ENCODE measurements at regions not wholly inside any gene's neighbourhood (a gene's known extent, or its start where the extent isn't known, plus 50 kb on each side); places are given as distances from the start of the nearest gene placed in this dataset.

DNA sequence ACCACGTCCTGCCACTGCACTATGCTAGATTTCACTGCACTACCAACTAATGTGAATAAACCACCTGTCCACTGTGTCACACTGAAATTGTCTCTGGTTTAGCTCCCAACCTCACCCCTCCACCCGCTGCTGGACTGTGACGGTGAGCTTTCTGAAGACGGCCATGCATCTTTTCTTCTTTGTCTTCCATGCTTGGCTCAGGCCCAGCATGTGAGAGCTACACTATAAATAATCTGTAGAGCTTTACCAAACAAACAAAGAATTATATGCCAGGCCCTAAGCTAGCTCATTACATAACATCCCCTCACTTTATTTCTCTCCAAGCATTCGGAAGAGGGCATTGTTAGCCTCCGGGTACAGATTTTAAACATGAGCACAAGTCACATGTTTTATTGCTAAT, 633.2 kb downstream of the TNS3 start:
- WGBS, 4 donors: 85 to 92% (median 88%) methylated on average over 6 of the region's 6 CpGs
- intact Hi-C loops (cut with DNase I): no loop called here
- Histone ChIP-seq H3K27me3 (no peaks in the 10 kb centered on the region), H3K4me1 (replicated peaks in 1 of 2) (peaks cover 0 to 3% of the 10 kb centered on the region in 2 donors), H3K4me3 (no peak overlapping the region), H3K9me3 (replicated peaks in 1 of 3) (no peaks in the 10 kb centered on the region), H3K36me3 (replicated peaks in 1 of 2) (no peaks in the 10 kb centered on the region), H3K27ac (no peak overlapping the region)
- TF ChIP-seq, protein P1, sequence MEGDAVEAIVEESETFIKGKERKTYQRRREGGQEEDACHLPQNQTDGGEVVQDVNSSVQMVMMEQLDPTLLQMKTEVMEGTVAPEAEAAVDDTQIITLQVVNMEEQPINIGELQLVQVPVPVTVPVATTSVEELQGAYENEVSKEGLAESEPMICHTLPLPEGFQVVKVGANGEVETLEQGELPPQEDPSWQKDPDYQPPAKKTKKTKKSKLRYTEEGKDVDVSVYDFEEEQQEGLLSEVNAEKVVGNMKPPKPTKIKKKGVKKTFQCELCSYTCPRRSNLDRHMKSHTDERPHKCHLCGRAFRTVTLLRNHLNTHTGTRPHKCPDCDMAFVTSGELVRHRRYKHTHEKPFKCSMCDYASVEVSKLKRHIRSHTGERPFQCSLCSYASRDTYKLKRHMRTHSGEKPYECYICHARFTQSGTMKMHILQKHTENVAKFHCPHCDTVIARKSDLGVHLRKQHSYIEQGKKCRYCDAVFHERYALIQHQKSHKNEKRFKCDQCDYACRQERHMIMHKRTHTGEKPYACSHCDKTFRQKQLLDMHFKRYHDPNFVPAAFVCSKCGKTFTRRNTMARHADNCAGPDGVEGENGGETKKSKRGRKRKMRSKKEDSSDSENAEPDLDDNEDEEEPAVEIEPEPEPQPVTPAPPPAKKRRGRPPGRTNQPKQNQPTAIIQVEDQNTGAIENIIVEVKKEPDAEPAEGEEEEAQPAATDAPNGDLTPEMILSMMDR (IDR thresholded peaks at IDR 0.05): no peak
- no peak for TF ChIP-seq POLR2A (IDR thresholded peaks at IDR 0.05)
- DNase-seq: no peak

DNA sequence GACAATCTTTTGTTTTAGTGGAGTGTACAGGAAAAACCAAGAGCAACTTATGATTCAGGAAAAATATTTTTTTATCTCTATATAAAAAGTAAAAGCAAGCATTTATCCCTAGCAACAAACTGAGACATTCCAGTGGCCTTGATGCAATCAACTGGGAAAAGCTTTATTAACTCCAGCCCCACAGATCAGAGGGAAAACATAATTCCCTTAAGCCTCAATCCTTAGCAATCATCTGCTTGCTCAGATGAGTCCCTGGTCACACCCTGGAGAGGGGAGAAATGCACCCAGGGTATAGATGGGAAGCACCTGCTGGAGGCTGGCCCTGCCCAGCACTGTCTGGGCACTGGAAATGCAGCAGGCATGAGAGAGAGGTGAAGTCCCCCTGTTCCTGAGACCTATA, 636.6 kb downstream of the TNS3 start:
- Histone ChIP-seq H3K9me3 (replicated peaks in 1 of 3) (no peaks in the 10 kb centered on the region), H3K4me1 (replicated peaks in 1 of 2) (no peaks in the 10 kb centered on the region), H3K27ac (no peak overlapping the region), H3K36me3 (replicated peaks in 1 of 2) (no peaks in the 10 kb centered on the region), H3K4me3 (no peak overlapping the region), H3K27me3 (no peaks in the 10 kb centered on the region)
- TF ChIP-seq, protein P1 (IDR thresholded peaks at IDR 0.05): no peak
- TF ChIP-seq POLR2A (IDR thresholded peaks at IDR 0.05): no peak
- no peak for DNase-seq
- intact Hi-C loops (cut with DNase I): no loop called here

- DNase-seq: no peak
- H3K36me3 ChIP-seq (replicated peaks in 1 of 2): no peaks in the 10 kb centered on the region
- no peaks in the 10 kb centered on the region for H3K4me1 ChIP-seq (replicated peaks in 1 of 2)
- H3K27ac ChIP-seq: no peak overlapping the region
- intact Hi-C loops (cut with DNase I): no loop called here
- no peaks in the 10 kb centered on the region for H3K9me3 ChIP-seq (replicated peaks in 1 of 3)
- 85 to 92% (median 88%) methylated on average over 3 of the region's 3 CpGs for WGBS, 4 donors
- no peak overlapping the region for H3K4me3 ChIP-seq
- no peaks in the 10 kb centered on the region for H3K27me3 ChIP-seq
- TF ChIP-seq, protein P1 (IDR thresholded peaks at IDR 0.05): no peak
- TF ChIP-seq POLR2A (IDR thresholded peaks at IDR 0.05): no peak
Observed at GRCh38 chr7:46943996-46944395, 637.9 kb downstream of the TNS3 start.

DNA sequence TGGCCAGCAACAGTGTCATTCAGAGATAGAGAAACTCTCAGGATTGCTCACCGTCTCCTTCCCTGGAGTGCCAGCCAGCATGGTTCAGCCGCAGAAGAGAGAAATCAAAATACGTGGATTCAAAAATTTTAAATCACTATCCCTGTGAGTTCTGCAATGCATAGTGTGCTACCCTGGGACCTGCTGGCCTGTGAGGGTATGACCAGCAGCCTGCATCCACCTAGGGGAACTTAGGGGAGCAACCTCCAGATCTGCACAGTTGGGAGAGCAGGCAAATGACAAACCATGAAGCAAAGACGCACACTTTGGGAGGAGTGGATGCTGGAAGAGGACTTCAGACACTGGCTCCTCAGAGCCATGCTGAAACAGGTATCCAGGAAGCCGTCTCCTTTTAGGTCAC, 639.3 kb downstream of the TNS3 start:
- DNase-seq: no peak
- Histone ChIP-seq H3K27me3 (no peaks in the 10 kb centered on the region), H3K4me3 (no peak overlapping the region), H3K36me3 (replicated peaks in 1 of 2) (no peaks in the 10 kb centered on the region), H3K4me1 (replicated peaks in 1 of 2) (no peaks in the 10 kb centered on the region), H3K9me3 (replicated peaks in 1 of 3) (no peaks in the 10 kb centered on the region), H3K27ac (no peak overlapping the region)
- TF ChIP-seq, protein P1 (IDR thresholded peaks at IDR 0.05): no peak
- TF ChIP-seq POLR2A (IDR thresholded peaks at IDR 0.05): no peak
- 92 to 98% (median 96%) methylated on average over 5 of the region's 5 CpGs for WGBS, 4 donors
- intact Hi-C loops (cut with DNase I): no loop called here

Data from adrenal gland (tissue), 9 donors.